Breast epithelium (tissue), 3 donors: ENCODE measurements at regions not wholly inside any gene's neighbourhood (a gene's known extent, or its start where the extent isn't known, plus 50 kb on each side); places are given as distances from the start of the nearest gene placed in this dataset.

Experiments used
- CTCF ChIP-seq, 3 donors: fragments of 450-650 bp; IDR thresholded peaks; one replicate each; pipeline ENCODE4 v1.5.1; 2016 to 2017; ENCODE audit warnings: antibody characterized with exemption in 3 of 3, mild to moderate bottlenecking in 3 of 3, moderate library complexity in 3 of 3
- POLR2A ChIP-seq: fragments of 450-650 bp; IDR thresholded peaks from one replicate; pipeline ENCODE4 v1.6.1; 2016; ENCODE audit warnings: antibody characterized with exemption, mild to moderate bottlenecking, moderate library complexity

- TF ChIP-seq CTCF (IDR thresholded peaks at IDR 0.05) (no peak), POLR2A (no peak)
These were observed 121.5 kb downstream of the POLR2M start for GRCh38 chr15:57827971-57828370.
